Sigmoid colon (tissue), 6 donors: ENCODE measurements at regions not wholly inside any gene's neighbourhood (a gene's known extent, or its start where the extent isn't known, plus 50 kb on each side); places are given as distances from the start of the nearest gene placed in this dataset.

Experiments used
- DNase-seq: peaks from one replicate; pipeline ENCODE4 v3.0.0-alpha.2; 2019
- H3K27ac ChIP-seq, 4 donors: fragments of 200-600 bp; sonication (generic); one replicate each; pipeline ENCODE4 v1.5.1; 2016 to 2019; ENCODE audit warnings: mild to moderate bottlenecking in 1 of 4
- H3K27me3 ChIP-seq, 3 donors: fragments of 200-600 bp; sonication (generic); one replicate each; pipeline ENCODE4 v1.5.1; 2019; ENCODE audit warnings: mild to moderate bottlenecking in 1 of 3
- H3K36me3 ChIP-seq, 4 donors: fragments of 200-600 bp; sonication (generic); one replicate each; pipeline ENCODE4 v1.5.1; 2016 to 2019
- H3K4me1 ChIP-seq, 4 donors: fragments of 200-600 bp; sonication (generic); one replicate each; pipeline ENCODE4 v1.5.1; 2017 to 2019
- H3K4me3 ChIP-seq, 4 donors: fragments of 200-600 bp; sonication (generic); one replicate each; pipeline ENCODE4 v1.5.1; 2017 to 2019; ENCODE audit warnings: mild to moderate bottlenecking in 2 of 4, moderate library complexity in 1 of 4
- H3K9me3 ChIP-seq, 4 donors: fragments of 200-600 bp in 3 of 4; sonication (generic) in 3 of 4; one replicate each; pipeline versions ENCODE4 v1.5.1 to v1.6.1; 2013 to 2019
- CTCF ChIP-seq, 4 experiments: fragments of 450-650 bp in 3 of 4; fragments of 200-600 bp in 1 of 4; IDR thresholded peaks; one replicate each; pipeline ENCODE4 v1.5.1; 2016 to 2019; ENCODE audit warnings: antibody characterized with exemption in 4 of 4, mild to moderate bottlenecking in 3 of 4, moderate library complexity in 2 of 4
- EP300 ChIP-seq, 4 donors: sonication (generic); formaldehyde crosslinking; IDR thresholded peaks; one replicate each; pipeline ENCODE4 v1.6.1; 2017; ENCODE audit warnings: antibody characterized with exemption in 4 of 4
- POLR2A ChIP-seq, 2 donors: fragments of 450-650 bp; IDR thresholded peaks; one replicate each; pipeline ENCODE4 v1.6.1; 2016; ENCODE audit warnings: antibody characterized with exemption in 2 of 2, mild to moderate bottlenecking in 2 of 2, moderate library complexity in 2 of 2
- POLR2AphosphoS5 ChIP-seq, 4 donors: sonication (generic); formaldehyde crosslinking; IDR thresholded peaks; one replicate each; pipeline ENCODE4 v1.6.1; 2017; ENCODE audit warnings: antibody characterized with exemption in 4 of 4
- WGBS, 2 donors: extraction: QIAGEN DNeasy Blood & Tissue Kit; methylation state at CpG; one replicate each; pipeline ENCODE4 v1.1.7; 2013; 5-methylcytosine and 5-hydroxymethylcytosine counted together
- intact Hi-C: fragments of 100-400 bp; cut with DNase I; formaldehyde crosslinking; loops from one replicate; pipeline ENCODE4 v1.15.1; 2023
- donor health status: healthy with polysubstance abuse.
- donor health status: healthy.

GRCh38 chr9:2340046-2340760 lies 281.4 kb upstream of the VLDLR start:
- Histone ChIP-seq H3K27ac (no peak overlapping the region), H3K36me3 (no peaks in the 10 kb centered on the region), H3K27me3 (no peaks in the 10 kb centered on the region), H3K9me3 (no peaks in the 10 kb centered on the region), H3K4me3 (no peak overlapping the region), H3K4me1 (peaks cover 0 to 27% (median 24%) of the 10 kb centered on the region in 4 donors)
- 64 to 83% methylated on average over 2 of the region's 2 CpGs for WGBS, 2 donors
- no peak for TF ChIP-seq CTCF (IDR thresholded peaks at IDR 0.05)
- TF ChIP-seq POLR2AphosphoS5 (IDR thresholded peaks at IDR 0.05) = no peak
- no peak for TF ChIP-seq POLR2A (IDR thresholded peaks at IDR 0.05)
- no peak for TF ChIP-seq EP300 (IDR thresholded peaks at IDR 0.05)
- intact Hi-C loops = no loop called here
- DNase-seq = no peak

- H3K27ac ChIP-seq = no peak overlapping the region
- peaks cover 0 to 27% (median 24%) of the 10 kb centered on the region in 4 donors for H3K4me1 ChIP-seq
- TF ChIP-seq POLR2A (IDR thresholded peaks at IDR 0.05) = no peak
- TF ChIP-seq EP300 (IDR thresholded peaks at IDR 0.05) = no peak
- TF ChIP-seq POLR2AphosphoS5 (IDR thresholded peaks at IDR 0.05) = no peak
- TF ChIP-seq CTCF (IDR thresholded peaks at IDR 0.05) = no peak
- no peaks in the 10 kb centered on the region for H3K27me3 ChIP-seq
- no peaks in the 10 kb centered on the region for H3K36me3 ChIP-seq
- intact Hi-C loops = no loop called here
- WGBS, 2 donors = 89 to 95% methylated on average over 3 of the region's 3 CpGs
- DNase-seq = no peak
- H3K9me3 ChIP-seq = no peaks in the 10 kb centered on the region
- no peak overlapping the region for H3K4me3 ChIP-seq
These were observed 280.5 kb upstream of the VLDLR start for GRCh38 chr9:2341126-2341525.

GRCh38 chr9:2341956-2342355 lies 279.6 kb upstream of the VLDLR start:
- Histone ChIP-seq H3K27me3 (no peaks in the 10 kb centered on the region), H3K9me3 (peaks cover 0 to 3% (median 0%) of the 10 kb centered on the region in 4 donors), H3K27ac (no peak overlapping the region), H3K4me3 (no peak overlapping the region), H3K36me3 (no peaks in the 10 kb centered on the region), H3K4me1 (peaks cover 0 to 24% (median 21%) of the 10 kb centered on the region in 4 donors)
- intact Hi-C loops = no loop called here
- TF ChIP-seq CTCF (IDR thresholded peaks at IDR 0.05) = no peak
- TF ChIP-seq POLR2A (IDR thresholded peaks at IDR 0.05) = no peak
- no peak for TF ChIP-seq EP300 (IDR thresholded peaks at IDR 0.05)
- no peak for TF ChIP-seq POLR2AphosphoS5 (IDR thresholded peaks at IDR 0.05)
- WGBS, 2 donors = 82 to 84% methylated on average over 1 of the region's 1 CpG
- DNase-seq = no peak

- intact Hi-C loops = no loop called here
- WGBS, 2 donors = 93 to 97% methylated on average over 3 of the region's 3 CpGs
- no peak overlapping the region for H3K4me3 ChIP-seq
- no peaks in the 10 kb centered on the region for H3K27me3 ChIP-seq
- TF ChIP-seq POLR2AphosphoS5 (IDR thresholded peaks at IDR 0.05) (no peak), EP300 (IDR thresholded peaks at IDR 0.05) (no peak), CTCF (IDR thresholded peaks at IDR 0.05) (no peak), POLR2A (IDR thresholded peaks at IDR 0.05) (no peak)
- H3K27ac ChIP-seq = no peak overlapping the region
- no peak for DNase-seq
- peaks cover 0 to 3% (median 1%) of the 10 kb centered on the region in 4 donors for H3K9me3 ChIP-seq
- H3K36me3 ChIP-seq = no peaks in the 10 kb centered on the region
- H3K4me1 ChIP-seq = peaks cover 0 to 11% (median 5%) of the 10 kb centered on the region in 4 donors
These were observed 277.8 kb upstream of the VLDLR start for GRCh38 chr9:2343756-2344155.
